ENCODE measurements at regions not wholly inside any gene's neighbourhood (a gene's known extent, or its start where the extent isn't known, plus 50 kb on each side); places are given as distances from the start of the nearest gene placed in this dataset.

GRCh38 chr1:241411776-241412338, 54.9 kb upstream of the RGS7 start:
- Histone ChIP-seq H3K9me3 (ENCODE audit: control insufficient read depth in 4 of 4, low read length in 3 of 4) (no peaks in the 10 kb centered on the region), H3K4me1 (ENCODE audit: control insufficient read depth in 4 of 4, insufficient read depth in 4 of 4, low read length in 3 of 4) (no peaks in the 10 kb centered on the region), H3K4me3 (ENCODE audit: low read depth in 1 of 3, low read length in 3 of 3) (no peak overlapping the region), H3K9ac (ENCODE audit: low read depth in 1 of 2, low read length in 2 of 2) (no peak overlapping the region), H3K27me3 (ENCODE audit: control insufficient read depth in 4 of 4, insufficient read depth in 4 of 4, low read length in 3 of 4) (peaks cover 0 to 3% (median 0%) of the 10 kb centered on the region in 4 donors), H3K36me3 (ENCODE audit: control insufficient read depth in 4 of 4, insufficient read depth in 3 of 4, low read depth in 1 of 4, low read length in 3 of 4) (no peaks in the 10 kb centered on the region), H3K27ac (ENCODE audit: low read depth in 1 of 2, low read length in 2 of 2) (no peak overlapping the region)
- TF ChIP-seq TAF1 (conservative IDR thresholded peaks at IDR 0.05): no peak
- TF ChIP-seq ATF3 (IDR thresholded peaks at IDR 0.05): no peak
- no peak for TF ChIP-seq REST (IDR thresholded peaks at IDR 0.05)
- no peak for TF ChIP-seq HNF4G (IDR thresholded peaks at IDR 0.05)
- no peak for TF ChIP-seq GABPA (IDR thresholded peaks at IDR 0.05 in 1 of 2, conservative IDR thresholded peaks at IDR 0.05 in 1 of 2)
- no peak for TF ChIP-seq JUND (IDR thresholded peaks at IDR 0.05)
- TF ChIP-seq ZBTB33 (IDR thresholded peaks at IDR 0.05): no peak
- no peak for TF ChIP-seq HNF4A (conservative IDR thresholded peaks at IDR 0.05)
- TF ChIP-seq RXRA (IDR thresholded peaks at IDR 0.05): no peak
- 69% methylated on average over 6 of the region's 6 CpGs for WGBS
- no peak for DNase-seq (ENCODE audit: low spot score)

- no peaks in the 10 kb centered on the region for H3K9me3 ChIP-seq (ENCODE audit: control insufficient read depth in 4 of 4, low read length in 3 of 4)
- 67% methylated on average over 7 of the region's 7 CpGs for WGBS
- H3K27me3 ChIP-seq (ENCODE audit: control insufficient read depth in 4 of 4, insufficient read depth in 4 of 4, low read length in 3 of 4): peaks cover 0 to 4% (median 1%) of the 10 kb centered on the region in 4 donors
- TF ChIP-seq FOXA1 (IDR thresholded peaks at IDR 0.05): no peak
- TF ChIP-seq TAF1 (conservative IDR thresholded peaks at IDR 0.05): no peak
- no peak for TF ChIP-seq ATF3 (IDR thresholded peaks at IDR 0.05)
- TF ChIP-seq YY1 (IDR thresholded peaks at IDR 0.05): no peak
- H3K4me1 ChIP-seq (ENCODE audit: control insufficient read depth in 4 of 4, insufficient read depth in 4 of 4, low read length in 3 of 4): no peaks in the 10 kb centered on the region
- no peak overlapping the region for H3K27ac ChIP-seq (ENCODE audit: low read depth in 1 of 2, low read length in 2 of 2)
- DNase-seq (ENCODE audit: low spot score): no peak
- H3K9ac ChIP-seq (ENCODE audit: low read depth in 1 of 2, low read length in 2 of 2): no peak overlapping the region
- H3K4me3 ChIP-seq (ENCODE audit: low read depth in 1 of 3, low read length in 3 of 3): no peak overlapping the region
- H3K36me3 ChIP-seq (ENCODE audit: control insufficient read depth in 4 of 4, insufficient read depth in 3 of 4, low read depth in 1 of 4, low read length in 3 of 4): no peaks in the 10 kb centered on the region
Measured at GRCh38 chr1:241411056-241411775, 54.2 kb upstream of the RGS7 start.

Measured in liver (tissue), 7 donors.